OCI-LY7 (cell line): ENCODE measurements at regions not wholly inside any gene's neighbourhood (a gene's known extent, or its start where the extent isn't known, plus 50 kb on each side); places are given as distances from the start of the nearest gene placed in this dataset.

Experiments
- BruUV-seq: library from RNA; stranded (reverse); fragments of 400-500 nt; replicated peaks from 2 replicates; lab custom pipeline; 2021; lab: Mats Ljungman, UMichigan
- CTCF ChIA-PET: fragments of 300-600 bp; sonication (Branson Sonifier 250); formaldehyde crosslinking; loops from one replicate; lab custom pipeline; 2022; ENCODE audit warnings: antibody characterized with exemption; ENCODE audit not compliant: unreplicated experiment; lab: Charles Lee
- POLR2A ChIA-PET: fragments of 300-600 bp; sonication (Branson Sonifier 250); formaldehyde crosslinking; loops from one replicate; lab custom pipeline; 2022; ENCODE audit warnings: antibody characterized with exemption; lab: Charles Lee
- DNase-seq: peaks from one replicate; pipeline ENCODE4 v3.0.0-alpha.2; 2015; ENCODE audit warnings: low spot score
- H2AFZ ChIP-seq: fragments of 200-600 bp; sonication (generic), shearing (Covaris generic); 2 replicates; pipeline ENCODE4 v1.6.1; 2014; ENCODE audit warnings: mild to moderate bottlenecking, antibody characterized with exemption, low read length, moderate library complexity
- H3K27ac ChIP-seq: fragments of 200-600 bp; sonication (generic); 2 replicates; pipeline ENCODE4 v1.5.1; 2014; ENCODE audit warnings: mixed run types, low read depth, mild to moderate bottlenecking, moderate library complexity, low read length, inconsistent platforms; ENCODE audit not compliant: poor library complexity, severe bottlenecking
- H3K36me3 ChIP-seq: fragments of 200-600 bp; sonication (generic); 2 replicates; pipeline ENCODE4 v1.6.1; 2014; ENCODE audit warnings: mild to moderate bottlenecking, antibody characterized with exemption, low read length, moderate library complexity, mixed read lengths; ENCODE audit not compliant: insufficient read depth
- H3K4me1 ChIP-seq: fragments of 200-600 bp; sonication (generic); 2 replicates; pipeline ENCODE4 v1.5.1; 2014; ENCODE audit warnings: mild to moderate bottlenecking, low read length; ENCODE audit not compliant: insufficient read depth, poor library complexity, severe bottlenecking
- H3K4me2 ChIP-seq: fragments of 200-600 bp; sonication (generic); 2 replicates; pipeline ENCODE4 v1.6.1; 2014; ENCODE audit warnings: mild to moderate bottlenecking, low read length
- H3K4me3 ChIP-seq: fragments of 200-600 bp; sonication (generic); 2 replicates; pipeline ENCODE4 v1.5.1; 2014; ENCODE audit warnings: mild to moderate bottlenecking, low read depth, low read length; ENCODE audit not compliant: poor library complexity, severe bottlenecking
- H3K79me2 ChIP-seq: fragments of 200-600 bp; sonication (generic); 2 replicates; pipeline ENCODE4 v1.6.1; 2016; ENCODE audit warnings: low read depth, mild to moderate bottlenecking, low read length, moderate library complexity, mixed read lengths; ENCODE audit not compliant: insufficient read depth
- H3K9me2 ChIP-seq: fragments of 200-600 bp; sonication (generic); 2 replicates; pipeline ENCODE4 v1.6.1; 2016; ENCODE audit warnings: mild to moderate bottlenecking, low read length, mixed read lengths; ENCODE audit not compliant: insufficient read depth
- H3K9me3 ChIP-seq: fragments of 200-600 bp; sonication (generic); 2 replicates; pipeline ENCODE4 v1.6.1; 2014; ENCODE audit warnings: mild to moderate bottlenecking, mixed run types, low read length, mixed read lengths
- H4K20me1 ChIP-seq: fragments of 200-600 bp; sonication (generic); 2 replicates; pipeline ENCODE4 v1.6.1; 2014; ENCODE audit warnings: mild to moderate bottlenecking, antibody characterized with exemption, low read length, moderate library complexity, mixed read lengths; ENCODE audit not compliant: insufficient read depth
- CTCF ChIP-seq: fragments of 200-600 bp; sonication (generic); conservative IDR thresholded peaks from 2 replicates; pipeline ENCODE4 v1.5.1; 2014; ENCODE audit warnings: mild to moderate bottlenecking, antibody characterized with exemption, low read length, moderate library complexity, mixed read lengths
- EZH2phosphoT487 ChIP-seq: fragments of 200-600 bp; sonication (generic); IDR thresholded peaks from 2 replicates; pipeline ENCODE4 v1.6.1; 2018; ENCODE audit warnings: low read depth, borderline replicate concordance, mild to moderate bottlenecking, mixed run types, antibody characterized with exemption, low read length, moderate library complexity, mixed read lengths
- intact Hi-C: fragments of 100-400 bp; cut with micrococcal nuclease; formaldehyde crosslinking; loops from one replicate; pipeline ENCODE4 v1.10.0; 2022; ENCODE audit not compliant: unreplicated experiment

GRCh38 chr3:64803469-64803868, 115.7 kb upstream of the ADAMTS9 start:
- BruUV-seq = no TSS peak
- Histone ChIP-seq H3K4me3 (no peak overlapping the region), H2AFZ (no peak overlapping the region), H3K4me2 (no peak overlapping the region), H3K9me3 (no peaks in the 10 kb centered on the region), H3K36me3 (no peaks in the 10 kb centered on the region), H3K79me2 (no peaks in the 10 kb centered on the region), H3K27ac (no peak overlapping the region), H3K9me2 (no peaks in the 10 kb centered on the region), H4K20me1 (no peaks in the 10 kb centered on the region), H3K4me1 (no peaks in the 10 kb centered on the region)
- intact Hi-C loops = no loop called here
- DNase-seq = no peak
- TF ChIP-seq EZH2phosphoT487 = no peak
- no peak for TF ChIP-seq CTCF
- ChIA-PET POLR2A (no interaction called here), CTCF (no interaction called here)

- intact Hi-C loops = no loop called here
- Histone ChIP-seq H3K79me2 (no peaks in the 10 kb centered on the region), H3K36me3 (no peaks in the 10 kb centered on the region), H3K4me1 (no peaks in the 10 kb centered on the region), H4K20me1 (no peaks in the 10 kb centered on the region), H2AFZ (no peak overlapping the region), H3K4me2 (no peak overlapping the region), H3K9me3 (no peaks in the 10 kb centered on the region), H3K9me2 (no peaks in the 10 kb centered on the region), H3K4me3 (no peak overlapping the region), H3K27ac (no peak overlapping the region)
- TF ChIP-seq EZH2phosphoT487 = no peak
- no peak for TF ChIP-seq CTCF
- DNase-seq = no peak
- ChIA-PET POLR2A (interaction anchor here (0.6 kb wide), 1 partner anchor 1409 kb away, joined by 3 read pairs; no protein-coding TSS in a partner anchor), CTCF (no interaction called here)
- no TSS peak for BruUV-seq
Measured at GRCh38 chr3:64802460-64802859, 114.7 kb upstream of the ADAMTS9 start.

- no peak overlapping the region for H2AFZ ChIP-seq
- H3K27ac ChIP-seq = no peak overlapping the region
- H4K20me1 ChIP-seq = no peaks in the 10 kb centered on the region
- intact Hi-C loops = no loop called here
- no peaks in the 10 kb centered on the region for H3K9me2 ChIP-seq
- no peak overlapping the region for H3K4me2 ChIP-seq
- no peak for DNase-seq
- H3K4me1 ChIP-seq = no peaks in the 10 kb centered on the region
- ChIA-PET CTCF (no interaction called here), POLR2A (interaction anchor here (0.6 kb wide), 1 partner anchor 1409 kb away, joined by 3 read pairs; no protein-coding TSS in a partner anchor)
- no peaks in the 10 kb centered on the region for H3K9me3 ChIP-seq
- no peak for TF ChIP-seq EZH2phosphoT487
- no peak for TF ChIP-seq CTCF
- no TSS peak for BruUV-seq
- H3K79me2 ChIP-seq = no peaks in the 10 kb centered on the region
- no peak overlapping the region for H3K4me3 ChIP-seq
- no peaks in the 10 kb centered on the region for H3K36me3 ChIP-seq
Measured at GRCh38 chr3:64801856-64802255, 114.1 kb upstream of the ADAMTS9 start.
